ENCODE measurements at regions not wholly inside any gene's neighbourhood (a gene's known extent, or its start where the extent isn't known, plus 50 kb on each side); places are given as distances from the start of the nearest gene placed in this dataset.

DNA sequence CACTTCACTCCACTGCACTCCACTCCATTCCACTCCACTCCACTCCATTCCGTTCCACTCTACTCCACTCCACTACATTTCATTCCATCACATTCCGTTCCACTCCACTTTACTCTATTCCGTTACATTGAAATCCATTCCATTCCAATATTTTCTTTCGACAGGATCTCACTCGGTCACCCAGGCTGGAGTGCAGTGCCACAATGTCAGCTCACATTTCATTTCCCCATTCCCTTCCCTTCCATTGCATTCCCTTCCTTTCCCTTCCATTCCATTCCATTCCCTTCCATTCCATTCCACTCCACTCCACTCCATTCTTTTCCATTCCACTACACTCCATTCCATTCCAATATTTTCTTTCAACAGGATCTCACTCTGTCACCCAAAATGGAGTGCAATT is 1407.6 kb upstream of the USP9Y start:
- Histone ChIP-seq H3K4me1 (ENCODE audit: control insufficient read depth, insufficient read depth, low read length) (no peaks in the 10 kb centered on the region), H3K27me3 (ENCODE audit: control insufficient read depth, insufficient read depth, low read length) (no peaks in the 10 kb centered on the region), H3K36me3 (ENCODE audit: control insufficient read depth, insufficient read depth, low read length) (no peaks in the 10 kb centered on the region), H3K27ac (ENCODE audit: low read depth, low read length) (no peak overlapping the region), H3K9me3 (ENCODE audit: control insufficient read depth, insufficient read depth, low read length) (no peaks in the 10 kb centered on the region), H3K4me3 (ENCODE audit: low read depth, low read length) (no peak overlapping the region)
- DNase-seq (ENCODE audit: low read depth in 4 of 6, low spot score in 6 of 6): no peak
- WGBS (ENCODE audit: insufficient coverage): 39% methylated on average over 5 of the region's 5 CpGs

- Histone ChIP-seq H3K27ac (ENCODE audit: low read depth, low read length) (no peak overlapping the region), H3K27me3 (ENCODE audit: control insufficient read depth, insufficient read depth, low read length) (no peaks in the 10 kb centered on the region), H3K9me3 (ENCODE audit: control insufficient read depth, insufficient read depth, low read length) (no peaks in the 10 kb centered on the region), H3K4me1 (ENCODE audit: control insufficient read depth, insufficient read depth, low read length) (no peaks in the 10 kb centered on the region), H3K4me3 (ENCODE audit: low read depth, low read length) (no peak overlapping the region), H3K36me3 (ENCODE audit: control insufficient read depth, insufficient read depth, low read length) (no peaks in the 10 kb centered on the region)
- 80% methylated on average over 2 of the region's 13 CpGs for WGBS (ENCODE audit: insufficient coverage)
- DNase-seq (ENCODE audit: low read depth in 4 of 6, low spot score in 6 of 6): peak in 2 of 6 donors; percentile 6 to 29
Observed at GRCh38 chrY:11334151-11334550, 1366.9 kb upstream of the USP9Y start.
